HG02870 (cell line): ENCODE measurements at regions not wholly inside any gene's neighbourhood (a gene's known extent, or its start where the extent isn't known, plus 50 kb on each side); places are given as distances from the start of the nearest gene placed in this dataset.

Experiments
- ATAC-seq: cut with Tn5 transposase; IDR thresholded peaks from one replicate; pipeline ENCODE4 v1.9.1; 2021; ENCODE audit warnings: mild to moderate bottlenecking, moderate library complexity; ENCODE audit not compliant: unreplicated experiment

GRCh38 chr14:32254952-32255679 lies 52.0 kb upstream of the RNU6-8 start:
- no peak for ATAC-seq

GRCh38 chr14:32255789-32256188 lies 52.7 kb upstream of the RNU6-8 start:
- no peak for ATAC-seq

GRCh38 chr14:32256576-32256975 lies 53.5 kb upstream of the RNU6-8 start:
- ATAC-seq, result no peak

DNA sequence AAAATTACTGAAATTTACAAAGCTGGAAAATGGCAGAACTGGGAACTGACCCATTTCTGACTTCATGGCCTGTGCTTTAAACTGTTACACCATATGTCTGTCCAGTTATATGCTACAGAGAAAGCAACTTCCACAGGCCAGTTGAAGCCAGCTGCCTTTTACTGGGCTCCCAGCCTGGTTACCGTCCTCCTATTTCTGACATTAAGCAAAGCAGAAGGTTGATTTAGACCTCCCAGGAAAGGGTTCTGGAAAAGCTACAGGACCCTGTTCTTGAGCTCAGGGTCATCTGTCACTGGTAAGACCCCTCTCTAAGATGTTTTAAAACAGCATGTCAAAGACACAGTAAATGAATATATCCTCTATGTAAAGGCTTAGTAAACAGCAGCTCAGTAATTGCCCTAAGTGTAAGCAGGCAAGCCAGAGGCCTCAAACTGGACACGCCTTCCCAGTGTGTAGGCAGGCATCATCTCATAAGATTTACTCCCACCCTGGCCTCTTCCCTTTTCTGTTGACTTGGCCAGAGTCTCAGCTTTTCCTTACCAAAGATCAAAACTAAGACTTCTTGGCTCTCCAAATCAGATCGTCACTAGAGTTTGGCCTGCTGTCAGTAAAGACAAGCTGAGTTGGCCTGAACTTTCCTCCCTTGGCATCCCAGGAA lies 55.4 kb upstream of the RNU6-8 start:
- no peak for ATAC-seq

DNA sequence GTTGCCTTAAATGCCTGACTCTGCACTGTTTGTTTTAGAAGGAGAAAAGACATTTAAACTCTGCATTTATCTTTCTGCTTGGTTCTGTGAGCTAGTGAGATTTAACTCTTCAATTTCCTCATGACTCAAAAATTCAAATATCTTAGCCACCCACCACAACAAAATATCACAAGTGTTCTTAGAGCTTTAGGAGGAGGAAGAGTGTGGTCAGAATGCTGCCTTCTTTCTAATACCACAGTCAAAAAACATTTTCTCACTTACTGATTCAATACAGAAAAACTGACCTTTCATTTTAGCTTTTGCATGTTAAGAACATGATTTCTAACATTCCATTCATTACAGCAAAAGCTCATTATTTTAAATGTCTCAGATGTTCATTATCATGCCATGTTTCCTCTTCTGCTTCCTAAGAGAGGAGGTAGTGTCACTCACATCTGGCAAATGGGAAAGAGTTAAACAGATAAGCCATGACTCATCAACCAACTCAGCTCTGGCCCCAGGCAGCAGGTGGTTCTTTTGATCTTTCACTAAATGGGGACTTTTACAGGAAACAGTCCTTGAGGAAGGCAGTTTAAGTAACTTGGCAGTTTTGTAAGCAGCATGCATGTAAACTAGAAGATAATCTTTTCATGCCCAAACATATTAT lies 56.4 kb upstream of the RNU6-8 start:
- ATAC-seq, result peak; percentile 84

GRCh38 chr14:32263939-32264567 lies 61.0 kb upstream of the RNU6-8 start:
- ATAC-seq, result no peak

DNA sequence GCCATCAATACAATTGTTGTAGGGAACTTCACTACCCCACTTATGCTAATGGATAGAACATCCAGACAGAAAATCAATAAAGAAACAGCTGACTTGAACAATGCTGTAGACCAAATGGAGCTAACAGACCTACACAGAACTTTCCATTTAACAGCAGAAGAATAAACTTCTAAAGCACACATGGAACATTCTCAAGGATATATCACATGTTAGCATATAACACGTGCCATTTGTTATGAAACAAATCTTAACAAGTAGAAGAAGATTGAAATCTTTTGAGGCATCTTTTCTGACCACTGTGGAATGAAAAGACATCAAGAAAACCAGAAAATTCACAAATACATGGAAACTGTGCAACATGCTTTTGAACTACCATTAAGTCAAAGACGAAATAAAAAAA lies 62.5 kb upstream of the RNU6-8 start:
- ATAC-seq, result no peak

DNA sequence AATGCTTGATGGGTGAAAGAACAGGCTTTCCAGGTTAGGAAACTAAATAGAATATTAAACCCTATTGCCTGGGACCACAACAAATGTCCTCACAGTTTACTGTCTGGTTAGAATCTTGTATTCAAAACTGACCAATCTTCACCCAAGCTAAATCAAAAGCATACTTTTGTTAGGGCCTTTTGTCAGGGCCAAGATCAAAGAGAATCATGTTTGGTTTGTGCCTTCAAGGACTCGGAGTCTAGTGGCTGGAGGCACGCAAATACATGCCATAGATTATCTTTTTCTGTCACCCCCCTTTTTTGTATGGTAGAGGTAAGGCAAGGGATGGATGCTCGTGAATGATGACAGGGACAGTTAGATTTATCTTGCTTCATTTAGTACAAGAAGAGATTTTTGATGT lies 51.1 kb upstream of the AKAP6 start:
- no peak for ATAC-seq
